ENCODE measurements at regions not wholly inside any gene's neighbourhood (a gene's known extent, or its start where the extent isn't known, plus 50 kb on each side); places are given as distances from the start of the nearest gene placed in this dataset.

GRCh38 chr1:22349362-22350043 lies 102.1 kb upstream of the ZBTB40 start:
- no peak for DNase-seq

GRCh38 chr1:22350171-22350923 lies 101.3 kb upstream of the ZBTB40 start:
- no peak for DNase-seq

GRCh38 chr1:22350924-22351767 lies 100.5 kb upstream of the ZBTB40 start:
- DNase-seq, result no peak

DNA sequence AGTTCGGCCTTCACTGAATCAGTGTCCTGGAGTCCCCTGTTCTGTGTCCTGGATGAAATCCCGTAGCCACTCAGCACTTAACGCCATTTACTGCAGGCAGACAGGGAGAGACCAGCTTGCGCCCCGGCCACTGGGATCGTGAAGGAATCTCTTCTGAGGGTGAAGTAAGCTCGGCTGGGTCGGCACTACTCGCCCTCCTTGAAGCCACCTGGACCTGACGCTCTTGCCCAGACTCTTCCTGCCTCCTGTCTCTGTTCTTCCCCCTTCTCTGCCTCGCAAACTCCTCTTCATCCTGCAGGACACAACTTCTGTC lies 99.9 kb upstream of the ZBTB40 start:
- DNase-seq, result no peak

GRCh38 chr1:22352355-22352754 lies 99.3 kb upstream of the ZBTB40 start:
- DNase-seq, result no peak

DNA sequence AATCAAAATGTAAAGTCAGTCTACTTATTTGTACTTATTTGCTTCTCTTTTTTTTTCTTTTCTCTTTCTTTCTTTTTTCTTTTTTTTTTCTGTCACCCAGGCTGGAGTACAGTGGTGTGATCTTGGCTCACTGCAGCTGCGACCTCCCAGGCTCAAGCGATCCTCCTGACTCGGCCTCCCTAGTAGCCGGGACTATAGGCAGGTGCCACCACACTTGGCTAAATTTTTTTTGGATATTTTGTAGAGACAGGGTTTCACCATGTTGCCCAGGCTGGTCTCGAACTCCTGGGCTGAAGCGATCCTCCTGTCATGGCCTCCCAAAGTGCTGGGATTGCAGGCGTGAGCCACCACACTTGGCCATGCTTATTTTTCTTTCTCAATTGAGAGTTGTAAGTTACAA lies 98.8 kb upstream of the ZBTB40 start:
- DNase-seq, result no peak

GRCh38 chr1:22359427-22359826 lies 92.2 kb upstream of the ZBTB40 start:
- no peak for DNase-seq

GRCh38 chr1:22362626-22363402 lies 88.8 kb upstream of the ZBTB40 start:
- DNase-seq, result no peak

DNA sequence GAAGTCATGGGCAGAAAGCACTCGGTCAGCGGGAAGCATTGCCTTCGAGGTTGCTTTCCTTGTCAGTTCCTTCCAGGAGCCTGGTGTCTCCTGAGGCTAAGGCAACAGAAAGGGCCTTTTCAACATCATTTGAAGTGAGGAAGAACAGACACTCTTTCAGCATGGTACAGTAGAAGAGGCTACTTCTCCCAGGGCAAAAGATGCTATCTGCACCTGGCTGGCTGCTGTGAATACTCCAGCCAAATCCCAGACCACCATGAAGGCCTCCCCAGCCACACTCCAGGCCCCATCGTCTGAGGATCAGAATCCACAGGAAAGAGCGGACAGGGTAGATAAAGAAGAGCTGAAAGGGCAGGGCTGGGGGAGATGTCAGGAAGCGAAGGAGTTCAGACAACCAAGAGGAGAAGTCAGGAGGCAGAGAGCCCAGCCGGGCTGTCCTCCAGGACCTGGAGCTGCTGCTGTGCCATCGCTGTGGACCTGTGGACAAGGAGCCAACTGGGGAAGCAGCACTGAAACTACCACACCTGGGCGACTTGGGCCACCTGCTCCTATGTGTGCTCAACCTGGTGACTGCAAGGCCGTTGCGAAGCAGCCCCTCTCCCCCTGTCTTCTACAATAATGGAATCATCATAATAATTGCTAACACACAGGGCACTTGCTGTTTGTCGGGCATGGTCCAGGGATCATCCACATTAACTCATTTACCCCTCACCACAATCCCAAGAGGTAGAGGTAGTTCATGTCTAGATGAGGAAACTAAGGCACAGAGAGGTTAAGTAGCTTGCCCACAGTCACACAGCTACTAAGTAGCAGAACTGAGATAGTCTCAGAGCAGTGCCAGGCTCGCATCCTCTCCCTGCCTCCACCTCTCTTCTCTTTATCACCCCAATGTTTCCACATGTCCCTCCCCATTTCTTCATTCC lies 88.0 kb upstream of the ZBTB40 start:
- DNase-seq, result no peak

GRCh38 chr1:22364326-22364650 lies 87.4 kb upstream of the ZBTB40 start:
- DNase-seq, result no peak

GRCh38 chr1:22364764-22365163 lies 86.9 kb upstream of the ZBTB40 start:
- no peak for DNase-seq

DNA sequence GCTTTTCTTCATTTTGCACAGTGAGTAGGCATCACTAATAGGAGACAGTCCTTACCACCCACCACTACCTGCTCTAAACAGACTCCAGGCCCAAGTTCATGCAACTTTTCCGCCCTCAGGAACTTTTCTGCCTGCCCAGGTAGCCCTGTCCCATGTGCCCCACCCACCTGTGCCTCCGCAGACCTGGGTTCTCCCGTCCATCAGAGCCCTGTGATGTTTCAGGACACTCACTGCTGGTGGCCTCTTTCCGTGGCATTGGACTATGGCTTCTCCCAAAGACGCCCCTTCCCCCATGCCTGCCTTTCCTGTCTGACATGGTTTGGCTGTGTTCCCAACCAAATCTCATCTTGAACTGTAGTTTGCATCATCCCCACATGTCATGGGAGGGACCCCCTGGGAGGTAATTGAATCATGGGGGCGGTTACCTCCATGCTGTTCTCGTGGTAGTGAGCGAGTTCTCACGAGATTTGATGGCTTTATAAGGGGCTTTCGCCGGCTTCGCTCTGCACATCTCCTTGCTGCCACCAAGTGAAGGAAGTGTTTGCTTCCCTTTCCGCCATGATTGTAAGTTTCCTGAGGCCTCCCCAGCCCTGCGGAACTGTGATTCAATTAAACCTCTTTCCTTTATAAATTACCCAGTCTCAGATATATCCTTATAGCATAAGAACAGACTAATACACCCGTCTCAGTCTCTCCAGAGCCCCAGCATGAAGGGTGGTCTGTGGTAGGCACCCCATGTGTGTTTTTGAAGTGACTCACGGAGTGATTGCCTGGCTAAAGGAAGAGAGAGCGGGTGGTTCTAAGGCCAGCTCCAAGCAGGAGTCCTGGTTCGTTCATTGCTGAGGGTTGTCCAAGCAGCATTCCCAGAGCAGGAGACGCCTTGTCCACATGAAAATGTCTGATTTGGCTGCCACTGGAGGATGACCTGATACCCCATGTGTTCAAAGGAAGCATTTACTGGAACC lies 86.0 kb upstream of the ZBTB40 start:
- DNase-seq, result no peak

- no peak for DNase-seq
These were observed 85.3 kb upstream of the ZBTB40 start for GRCh38 chr1:22366346-22366745.

- DNase-seq, result no peak
These were observed 83.5 kb upstream of the ZBTB40 start for GRCh38 chr1:22368125-22368524.

DNA sequence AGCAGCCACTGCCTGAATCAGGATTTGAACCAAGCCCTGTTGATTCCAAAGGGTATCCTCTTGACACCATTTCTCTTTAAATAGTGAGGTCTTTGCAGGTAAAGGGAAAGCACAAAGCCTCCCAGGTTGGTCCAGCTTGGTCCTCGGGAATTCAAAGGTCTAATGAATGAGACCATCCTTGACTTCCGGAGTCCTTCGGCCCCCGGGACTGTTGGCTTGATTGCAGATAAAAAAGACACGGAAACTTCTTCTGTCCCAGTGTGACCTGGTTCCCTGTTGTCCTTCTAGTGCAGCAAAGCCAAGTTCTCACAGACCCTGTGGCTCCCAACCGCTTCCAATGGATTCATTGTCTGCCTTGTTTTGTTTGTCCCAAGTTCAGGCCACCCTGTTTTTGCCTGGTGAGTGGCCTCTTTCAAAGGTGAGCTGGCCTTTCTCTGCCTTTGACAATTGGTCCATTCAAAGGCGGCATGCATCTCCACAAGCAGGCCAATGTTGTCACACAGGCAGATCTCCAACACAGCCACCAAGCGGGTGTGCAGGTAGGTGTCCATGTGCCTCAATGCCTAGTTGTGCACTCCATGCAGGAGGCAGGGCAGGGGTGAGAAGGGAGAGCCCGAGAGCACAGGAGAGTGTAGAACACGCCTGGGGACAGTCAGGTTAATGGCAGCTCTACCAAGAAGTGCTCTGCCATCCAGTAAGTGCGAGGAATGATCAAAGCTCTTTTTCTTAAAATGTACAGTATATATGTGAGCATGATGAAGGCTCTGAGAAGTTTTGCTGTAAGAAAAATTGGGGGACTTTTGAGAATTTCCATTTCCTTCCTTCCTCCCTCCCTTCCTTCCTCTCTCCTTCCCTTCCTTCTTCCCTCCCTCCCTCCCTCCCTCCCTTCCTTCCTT lies 82.1 kb upstream of the ZBTB40 start:
- no peak for DNase-seq

GRCh38 chr1:22370190-22370498 lies 81.5 kb upstream of the ZBTB40 start:
- DNase-seq, result no peak

- DNase-seq, result no peak
These were observed 80.2 kb upstream of the ZBTB40 start for GRCh38 chr1:22371408-22371807.

DNA sequence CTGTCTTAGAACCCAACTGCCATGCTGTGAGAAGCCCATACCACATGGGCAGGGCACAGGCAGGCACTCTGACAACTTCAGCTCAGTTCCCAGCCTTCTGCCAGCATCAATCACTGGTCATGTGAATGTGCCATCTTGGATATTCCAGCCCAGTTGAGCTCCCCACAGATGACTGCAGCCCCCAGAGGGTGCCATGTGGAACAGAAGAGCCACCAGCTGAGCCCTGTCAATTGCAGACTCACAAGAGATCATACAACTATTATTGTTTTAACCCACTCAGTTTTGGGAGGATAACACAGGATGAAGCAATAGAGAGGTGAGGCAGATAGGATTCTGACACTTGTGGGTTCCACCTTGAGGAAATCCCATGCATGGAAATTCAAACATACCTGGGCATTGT lies 78.4 kb upstream of the ZBTB40 start:
- DNase-seq, result no peak

GRCh38 chr1:22374001-22374400 lies 77.7 kb upstream of the ZBTB40 start:
- no peak for DNase-seq

Data from right lung (tissue), 2 donors.